WTC11 (cell line): ENCODE measurements at regions not wholly inside any gene's neighbourhood (a gene's known extent, or its start where the extent isn't known, plus 50 kb on each side); places are given as distances from the start of the nearest gene placed in this dataset.

Source experiments
- ATAC-seq: fragments of 200-7000 bp; cut with Tn5 transposase; 2 replicates; pipeline ENCODE4 v1.10.0; 2021; ENCODE audit warnings: mild to moderate bottlenecking, moderate library complexity
- CTCF ChIA-PET: fragments of 300-600 bp; sonication (Branson Sonifier 250); formaldehyde crosslinking; loops from one replicate; lab custom pipeline; 2021; ENCODE audit warnings: antibody characterized with exemption; lab: Charles Lee
- POLR2A ChIA-PET: fragments of 350-600 bp; sonication (Branson Sonifier 250); formaldehyde crosslinking; loops from one replicate; lab custom pipeline; 2021; ENCODE audit warnings: antibody characterized with exemption; lab: Charles Lee
- DNase-seq: peaks from one replicate; pipeline ENCODE4 v3.0.0; 2021; ENCODE audit warnings: low spot score
- H3K27ac Mint-ChIP-seq: 2 replicates; pipeline ENCODE4 v1.8.0; 2021; ENCODE audit warnings: mixed read lengths
- H3K27me3 Mint-ChIP-seq: 2 replicates; pipeline ENCODE4 v1.8.0; 2021; ENCODE audit warnings: low read depth, mild to moderate bottlenecking, moderate library complexity, mixed read lengths
- H3K36me3 Mint-ChIP-seq: 2 replicates; pipeline ENCODE4 v1.8.0; 2021; ENCODE audit warnings: mixed read lengths
- H3K4me1 Mint-ChIP-seq: 2 replicates; pipeline ENCODE4 v1.8.0; 2022; ENCODE audit warnings: mixed read lengths
- H3K4me3 Mint-ChIP-seq: 2 replicates; pipeline ENCODE4 v1.8.0; 2021; ENCODE audit warnings: mild to moderate bottlenecking, moderate library complexity, mixed read lengths
- H3K9me3 Mint-ChIP-seq: 2 replicates; pipeline ENCODE4 v1.8.0; 2021; ENCODE audit warnings: mixed read lengths
- ATF3 ChIP-seq: sonication (generic); formaldehyde crosslinking; conservative IDR thresholded peaks from 2 replicates; pipeline ENCODE4 v1.8.1; 2022; ENCODE audit warnings: mild to moderate bottlenecking, missing genetic modification reagents
- CBFB ChIP-seq: sonication (generic); formaldehyde crosslinking; IDR thresholded peaks from 2 replicates; pipeline ENCODE4 v1.8.1; 2022; ENCODE audit warnings: mild to moderate bottlenecking, low read depth, missing genetic modification reagents
- CREB1 ChIP-seq: sonication (generic); formaldehyde crosslinking; IDR thresholded peaks from 2 replicates; pipeline ENCODE4 v1.8.0; 2023; ENCODE audit warnings: mild to moderate bottlenecking, missing genetic modification reagents
- EMX1 ChIP-seq: fragments of 250-450 bp; sonication (Bioruptor Pico); IDR thresholded peaks from 2 replicates; pipeline ENCODE4 v1.8.0; 2021; ENCODE audit warnings: mild to moderate bottlenecking
- GABPB1 ChIP-seq: sonication (generic); formaldehyde crosslinking; IDR thresholded peaks from 2 replicates; pipeline ENCODE4 v1.8.1; 2023; ENCODE audit warnings: mild to moderate bottlenecking, missing genetic modification reagents
- HMGA2 ChIP-seq: fragments of 250-450 bp; sonication (Bioruptor Pico); IDR thresholded peaks from 2 replicates; pipeline ENCODE4 v1.4.0; 2021; ENCODE audit warnings: mild to moderate bottlenecking, moderate library complexity
- HMGXB4 ChIP-seq: sonication (generic); formaldehyde crosslinking; IDR thresholded peaks from 2 replicates; pipeline ENCODE4 v1.8.1; 2023; ENCODE audit warnings: mild to moderate bottlenecking, moderate library complexity, missing genetic modification reagents
- KAT7 ChIP-seq: sonication (generic); formaldehyde crosslinking; IDR thresholded peaks from 2 replicates; pipeline ENCODE4 v1.8.1; 2023; ENCODE audit warnings: missing genetic modification reagents, mild to moderate bottlenecking, borderline replicate concordance
- MLX ChIP-seq: sonication (generic); formaldehyde crosslinking; IDR thresholded peaks from 2 replicates; pipeline ENCODE4 v1.8.1; 2023; ENCODE audit warnings: mild to moderate bottlenecking, missing genetic modification reagents, moderate library complexity
- MXD4 ChIP-seq: fragments of 250-450 bp; sonication (Bioruptor Pico); IDR thresholded peaks from 2 replicates; pipeline ENCODE4 v1.8.0; 2021; ENCODE audit warnings: mild to moderate bottlenecking, moderate library complexity, borderline replicate concordance
- NFATC4 ChIP-seq: fragments of 250-450 bp; sonication (Bioruptor Pico); IDR thresholded peaks from 2 replicates; pipeline ENCODE4 v1.9.0; 2021; ENCODE audit warnings: mild to moderate bottlenecking
- NFYB ChIP-seq: sonication (generic); formaldehyde crosslinking; conservative IDR thresholded peaks from 2 replicates; pipeline ENCODE4 v1.8.0; 2022; ENCODE audit warnings: low read depth, missing genetic modification reagents
- NR1H2 ChIP-seq: sonication (generic); formaldehyde crosslinking; IDR thresholded peaks from 2 replicates; pipeline ENCODE4 v1.9.0; 2021; ENCODE audit warnings: mild to moderate bottlenecking, moderate library complexity, missing genetic modification reagents
- RELA ChIP-seq: sonication (generic); formaldehyde crosslinking; IDR thresholded peaks from 2 replicates; pipeline ENCODE4 v1.8.1; 2022; ENCODE audit warnings: missing genetic modification reagents, mild to moderate bottlenecking, borderline replicate concordance
- RORB ChIP-seq: fragments of 250-450 bp; sonication (Bioruptor Pico); IDR thresholded peaks from 2 replicates; pipeline ENCODE4 v1.9.0; 2021; ENCODE audit warnings: mild to moderate bottlenecking
- SOX15 ChIP-seq: fragments of 250-450 bp; sonication (Bioruptor Pico); IDR thresholded peaks from 2 replicates; pipeline ENCODE4 v1.9.0; 2021; ENCODE audit warnings: mild to moderate bottlenecking
- TCF7 ChIP-seq: sonication (generic); formaldehyde crosslinking; IDR thresholded peaks from 2 replicates; pipeline ENCODE4 v1.8.0; 2022; ENCODE audit warnings: mild to moderate bottlenecking, low read depth, missing genetic modification reagents, moderate library complexity
- USF2 ChIP-seq: sonication (generic); formaldehyde crosslinking; IDR thresholded peaks from 2 replicates; pipeline ENCODE4 v1.8.1; 2023; ENCODE audit warnings: mild to moderate bottlenecking, missing genetic modification reagents, moderate library complexity
- ZNF138 ChIP-seq: sonication (generic); formaldehyde crosslinking; conservative IDR thresholded peaks from 2 replicates; pipeline ENCODE4 v1.8.1; 2022; ENCODE audit warnings: mild to moderate bottlenecking, moderate library complexity, missing genetic modification reagents
- ZNF396 ChIP-seq: fragments of 250-450 bp; sonication (Bioruptor Pico); IDR thresholded peaks from 2 replicates; pipeline ENCODE4 v1.8.0; 2021; ENCODE audit warnings: mild to moderate bottlenecking, moderate library complexity, borderline replicate concordance
- TF ChIP-seq, protein P1 (sequence below): fragments of 250-450 bp; sonication (Bioruptor Pico); IDR thresholded peaks from 2 replicates; pipeline ENCODE4 v1.9.0; 2021; ENCODE audit warnings: moderate library complexity, mild to moderate bottlenecking, inconsistent platforms, borderline replicate concordance
- TF ChIP-seq, protein P2 (sequence below): sonication (generic); formaldehyde crosslinking; IDR thresholded peaks from 2 replicates; pipeline ENCODE4 v1.8.0; 2022; ENCODE audit warnings: mild to moderate bottlenecking, missing genetic modification reagents
- TF ChIP-seq, protein P3 (sequence below): fragments of 250-450 bp; sonication (Bioruptor Pico); IDR thresholded peaks from 2 replicates; pipeline ENCODE4 v1.9.0; 2021; ENCODE audit warnings: mild to moderate bottlenecking

- Mint-ChIP-seq H3K27ac (no peak overlapping the region), H3K27me3 (no peaks in the 10 kb centered on the region), H3K36me3 (no peaks in the 10 kb centered on the region), H3K9me3 (no peaks in the 10 kb centered on the region), H3K4me3 (no peak overlapping the region), H3K4me1 (peaks cover 26% of the 10 kb centered on the region)
- ChIA-PET CTCF (no interaction called here), POLR2A (no interaction called here)
- no peak for TF ChIP-seq HMGXB4 (CRISPR knock-in tag)
- TF ChIP-seq USF2 (CRISPR knock-in tag): no peak
- TF ChIP-seq, protein P1, sequence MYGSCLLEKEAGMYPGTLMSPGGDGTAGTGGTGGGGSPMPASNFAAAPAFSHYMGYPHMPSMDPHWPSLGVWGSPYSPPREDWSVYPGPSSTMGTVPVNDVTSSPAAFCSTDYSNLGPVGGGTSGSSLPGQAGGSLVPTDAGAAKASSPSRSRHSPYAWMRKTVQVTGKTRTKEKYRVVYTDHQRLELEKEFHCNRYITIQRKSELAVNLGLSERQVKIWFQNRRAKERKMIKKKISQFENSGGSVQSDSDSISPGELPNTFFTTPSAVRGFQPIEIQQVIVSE (CRISPR knock-in tag): no peak
- no peak for TF ChIP-seq TCF7 (CRISPR knock-in tag)
- TF ChIP-seq ZNF138 (CRISPR knock-in tag): no peak
- TF ChIP-seq RELA (CRISPR knock-in tag): no peak
- no peak for TF ChIP-seq CREB1 (CRISPR knock-in tag)
- TF ChIP-seq MXD4 (CRISPR knock-in tag): no peak
- no peak for TF ChIP-seq NR1H2 (CRISPR knock-in tag)
- no peak for DNase-seq
- ATAC-seq: no peak
Measured at GRCh38 chr7:98724591-98724990, 107.5 kb downstream of the NPTX2 start.

DNA sequence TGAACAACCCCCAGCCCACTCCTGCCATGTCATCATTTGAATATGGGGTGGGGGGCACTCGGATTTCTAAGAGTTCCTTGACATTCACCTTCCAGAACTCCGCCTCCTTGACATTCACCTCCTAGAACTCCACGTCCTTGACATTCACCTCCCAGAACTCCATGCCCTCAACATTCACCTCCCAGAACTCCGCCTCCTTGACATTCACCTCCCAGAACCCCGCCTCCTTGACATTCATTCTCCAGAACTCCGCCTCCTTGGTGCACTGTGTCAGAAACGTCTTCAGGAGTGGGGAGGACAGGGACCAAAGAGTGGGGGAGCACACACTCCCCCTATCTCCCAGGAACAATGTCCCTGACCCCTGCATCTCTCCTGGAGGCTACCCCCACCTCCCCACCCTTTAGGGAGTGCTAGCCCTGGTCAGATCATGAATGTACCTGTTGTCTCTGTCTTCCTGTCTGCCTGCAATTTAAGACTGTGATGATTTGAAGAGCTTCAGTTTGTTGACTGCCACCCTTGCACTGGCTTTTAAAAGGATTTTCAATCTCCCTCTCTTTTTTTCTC, 110.1 kb downstream of the NPTX2 start:
- ATAC-seq (peak; percentile 85), DNase-seq (peak; percentile 47)
- no peaks in the 10 kb centered on the region for H3K9me3 Mint-ChIP-seq
- H3K4me3 Mint-ChIP-seq: no peak overlapping the region
- ChIA-PET POLR2A (no interaction called here), CTCF (interaction anchor here (0.5 to 1.7 kb wide), 3 partner anchors 19 to 110 kb away, joined by 3 to 7 read pairs (median 3); partner anchors contain the start of gene NPTX2)
- H3K4me1 Mint-ChIP-seq: peaks cover 34% of the 10 kb centered on the region
- TF ChIP-seq KAT7 (CRISPR knock-in tag) (no peak), NFYB (CRISPR knock-in tag) (no peak), MLX (CRISPR knock-in tag) (no peak), ATF3 (CRISPR knock-in tag) (no peak), NFATC4 (CRISPR knock-in tag) (no peak), RORB (no peak), CBFB (no peak), SOX15 (no peak), ZNF396 (no peak), ZNF138 (CRISPR knock-in tag) (no peak), EMX1 (CRISPR knock-in tag) (no peak), HMGA2 (CRISPR knock-in tag) (no peak), GABPB1 (CRISPR knock-in tag) (no peak)
- TF ChIP-seq, protein P2, sequence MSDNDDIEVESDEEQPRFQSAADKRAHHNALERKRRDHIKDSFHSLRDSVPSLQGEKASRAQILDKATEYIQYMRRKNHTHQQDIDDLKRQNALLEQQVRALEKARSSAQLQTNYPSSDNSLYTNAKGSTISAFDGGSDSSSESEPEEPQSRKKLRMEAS (CRISPR knock-in tag): no peak
- TF ChIP-seq, protein P3, sequence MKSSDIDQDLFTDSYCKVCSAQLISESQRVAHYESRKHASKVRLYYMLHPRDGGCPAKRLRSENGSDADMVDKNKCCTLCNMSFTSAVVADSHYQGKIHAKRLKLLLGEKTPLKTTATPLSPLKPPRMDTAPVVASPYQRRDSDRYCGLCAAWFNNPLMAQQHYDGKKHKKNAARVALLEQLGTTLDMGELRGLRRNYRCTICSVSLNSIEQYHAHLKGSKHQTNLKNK (CRISPR knock-in tag): no peak
- H3K27ac Mint-ChIP-seq: peak overlapping the region; percentile 18; the same call in 1 of the 2 replicates
- H3K27me3 Mint-ChIP-seq: no peaks in the 10 kb centered on the region
- H3K36me3 Mint-ChIP-seq: no peaks in the 10 kb centered on the region
